GM21576 (cell line): ENCODE measurements at regions not wholly inside any gene's neighbourhood (a gene's known extent, or its start where the extent isn't known, plus 50 kb on each side); places are given as distances from the start of the nearest gene placed in this dataset.

Experiments
- ATAC-seq: cut with Tn5 transposase; IDR thresholded peaks from one replicate; pipeline ENCODE4 v1.9.1; 2021; ENCODE audit warnings: mild to moderate bottlenecking, moderate library complexity; ENCODE audit not compliant: unreplicated experiment

- ATAC-seq, result no peak
Observed at GRCh38 chr10:43715334-43715733, 66.7 kb upstream of the ZNF32 start.

GRCh38 chr10:43712821-43713584 is 64.3 kb upstream of the ZNF32 start:
- ATAC-seq, result no peak

GRCh38 chr10:43710772-43711471 is 62.2 kb upstream of the ZNF32 start:
- ATAC-seq, result no peak

- no peak for ATAC-seq
Observed at GRCh38 chr10:43708262-43708661, 59.6 kb upstream of the ZNF32 start.

GRCh38 chr10:43707770-43708169 is 59.1 kb upstream of the ZNF32 start:
- ATAC-seq, result no peak

GRCh38 chr10:43706166-43706565 is 57.5 kb upstream of the ZNF32 start:
- no peak for ATAC-seq

- ATAC-seq, result no peak
Observed at GRCh38 chr10:43703286-43703685, 54.6 kb upstream of the ZNF32 start.

GRCh38 chr10:43702936-43703281 is 54.2 kb upstream of the ZNF32 start:
- no peak for ATAC-seq

- no peak for ATAC-seq
Observed at GRCh38 chr10:43702213-43702935, 53.7 kb upstream of the ZNF32 start.

GRCh38 chr10:43701295-43701694 is 52.6 kb upstream of the ZNF32 start:
- no peak for ATAC-seq

- ATAC-seq, result no peak
Observed at GRCh38 chr10:43700306-43700705, 51.6 kb upstream of the ZNF32 start.

- ATAC-seq, result no peak
Observed at GRCh38 chr10:43699516-43699915, 50.8 kb upstream of the ZNF32 start.
